HG02943 (cell line): ENCODE measurements at regions not wholly inside any gene's neighbourhood (a gene's known extent, or its start where the extent isn't known, plus 50 kb on each side); places are given as distances from the start of the nearest gene placed in this dataset.
A peak's percentile ranks its signal among the peaks of the same experiment; 100 is the strongest.

Experiments used
- ATAC-seq: cut with Tn5 transposase; IDR thresholded peaks from one replicate; pipeline ENCODE4 v1.9.1; 2021; ENCODE audit warnings: mild to moderate bottlenecking, low read depth, moderate library complexity; ENCODE audit not compliant: unreplicated experiment

GRCh38 chr7:118531566-118531965 lies 307.1 kb downstream of the ANKRD7 start:
- no peak for ATAC-seq

- no peak for ATAC-seq
These were observed 334.7 kb downstream of the ANKRD7 start for GRCh38 chr7:118559207-118559606.

DNA sequence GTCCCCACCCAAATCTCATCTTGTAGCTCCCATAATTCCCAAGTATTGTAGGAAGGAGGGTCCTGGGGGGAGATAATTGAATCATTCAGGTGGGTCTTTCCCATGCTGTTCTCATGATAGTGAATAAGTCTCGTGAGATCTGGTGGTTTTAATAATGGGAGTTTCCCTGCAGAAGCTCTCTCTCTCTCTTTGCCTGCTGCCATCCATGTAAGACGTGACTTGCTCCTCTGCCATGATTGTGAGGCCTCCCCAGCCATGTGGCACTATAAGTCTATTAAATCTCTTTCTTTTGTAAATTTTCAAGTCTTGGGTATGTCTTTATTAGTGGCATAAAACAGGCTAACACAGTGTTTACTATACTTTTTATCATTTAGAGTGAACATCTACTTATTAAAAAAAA lies 338.8 kb downstream of the ANKRD7 start:
- ATAC-seq: no peak

GRCh38 chr7:118572604-118573003 lies 348.1 kb downstream of the ANKRD7 start:
- ATAC-seq: no peak

- ATAC-seq: no peak
These were observed 348.6 kb downstream of the ANKRD7 start for GRCh38 chr7:118573085-118573484.

- no peak for ATAC-seq
These were observed 351.0 kb downstream of the ANKRD7 start for GRCh38 chr7:118575393-118575948.

GRCh38 chr7:118580743-118581382 lies 356.4 kb downstream of the ANKRD7 start:
- no peak for ATAC-seq

GRCh38 chr7:118583641-118584040 lies 359.1 kb downstream of the ANKRD7 start:
- no peak for ATAC-seq

- no peak for ATAC-seq
These were observed 361.7 kb downstream of the ANKRD7 start for GRCh38 chr7:118586248-118586647.

DNA sequence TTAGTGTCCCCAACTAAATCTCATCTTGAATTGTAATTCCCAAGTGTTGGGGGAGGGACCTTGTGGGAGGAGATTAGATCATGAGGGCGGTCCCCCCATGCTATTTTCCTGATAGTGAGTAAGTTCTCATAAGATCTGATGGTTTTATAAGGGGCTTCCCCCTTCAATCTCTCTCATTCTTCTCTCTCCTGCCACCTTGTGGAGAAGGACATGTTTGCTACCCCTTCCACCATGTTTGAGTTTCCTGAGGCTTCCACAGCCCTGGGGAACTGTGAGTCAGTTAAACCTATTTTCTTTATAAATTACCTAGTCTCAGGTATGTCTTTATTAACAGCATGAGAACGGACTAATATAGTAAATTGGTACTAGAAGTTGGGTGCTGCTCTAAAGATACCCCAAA lies 365.6 kb downstream of the ANKRD7 start:
- peak; percentile 78 for ATAC-seq

DNA sequence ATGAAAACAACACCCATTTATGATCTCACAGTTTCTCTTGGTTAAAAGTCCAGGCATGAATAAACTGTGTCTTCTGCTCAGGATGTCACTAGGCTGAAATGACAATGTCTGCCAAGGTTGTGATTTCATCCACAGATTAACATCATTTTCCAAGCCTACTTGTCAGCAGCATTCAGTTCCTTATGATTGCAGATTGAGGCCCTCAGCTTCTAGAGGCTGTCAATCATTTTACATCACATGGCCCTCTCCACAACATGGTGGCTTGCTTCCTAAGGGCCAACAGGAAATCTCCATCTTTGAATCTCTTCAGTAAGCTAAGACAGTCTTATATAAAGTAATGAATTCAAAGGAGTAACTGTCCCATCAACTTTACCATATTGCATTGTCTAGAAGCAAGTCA lies 377.6 kb downstream of the ANKRD7 start:
- ATAC-seq: no peak

- no peak for ATAC-seq
These were observed 382.1 kb downstream of the ANKRD7 start for GRCh38 chr7:118606602-118607001.

DNA sequence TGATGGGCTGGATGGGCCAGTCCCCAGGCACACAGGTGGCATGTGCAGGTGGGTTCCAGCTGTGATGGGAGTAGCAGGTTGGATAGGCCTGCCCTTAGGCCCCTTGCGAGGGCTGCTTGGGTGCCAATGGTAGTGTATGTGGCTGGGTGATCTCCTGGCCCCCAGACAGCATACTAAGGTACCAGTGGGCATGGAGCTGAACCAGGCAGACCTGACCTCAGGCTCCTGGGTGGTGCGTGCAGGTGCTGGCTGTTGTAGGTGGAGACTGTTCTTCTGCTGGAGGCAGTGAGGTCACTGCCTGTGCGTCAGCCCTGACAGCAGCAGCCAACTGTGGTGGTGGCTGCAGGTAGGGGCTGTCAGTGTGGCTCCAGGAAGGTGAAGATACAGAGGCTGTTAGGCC lies 384.7 kb downstream of the ANKRD7 start:
- ATAC-seq: no peak

- ATAC-seq: no peak
These were observed 391.2 kb downstream of the ANKRD7 start for GRCh38 chr7:118615681-118616080.

DNA sequence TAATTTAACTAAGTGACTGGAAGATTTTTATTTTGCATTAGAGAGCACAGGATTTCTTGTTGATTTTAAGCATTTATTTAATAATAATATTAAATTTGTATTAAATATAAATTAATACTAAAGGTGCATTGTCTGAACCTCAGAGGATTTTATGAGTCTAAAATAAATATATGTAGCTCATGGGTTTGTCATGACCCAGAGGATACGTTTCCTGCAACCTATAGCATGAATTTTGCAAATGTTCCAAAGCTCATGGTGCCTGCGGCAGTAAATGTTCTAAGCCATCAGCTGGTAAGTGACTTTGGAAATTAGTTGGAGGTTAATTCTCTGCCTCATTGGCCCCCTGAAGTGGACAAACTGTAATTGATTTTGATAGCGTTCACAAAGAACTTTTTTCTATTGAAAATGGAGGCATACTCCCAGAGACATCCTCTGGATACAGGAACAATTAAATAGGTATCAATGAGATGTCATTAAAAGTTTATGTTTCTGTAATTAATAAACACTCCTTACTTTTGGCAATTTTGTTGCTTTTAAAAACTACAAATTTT lies 397.4 kb downstream of the ANKRD7 start:
- no peak for ATAC-seq

GRCh38 chr7:118626739-118627138 lies 402.2 kb downstream of the ANKRD7 start:
- no peak for ATAC-seq

DNA sequence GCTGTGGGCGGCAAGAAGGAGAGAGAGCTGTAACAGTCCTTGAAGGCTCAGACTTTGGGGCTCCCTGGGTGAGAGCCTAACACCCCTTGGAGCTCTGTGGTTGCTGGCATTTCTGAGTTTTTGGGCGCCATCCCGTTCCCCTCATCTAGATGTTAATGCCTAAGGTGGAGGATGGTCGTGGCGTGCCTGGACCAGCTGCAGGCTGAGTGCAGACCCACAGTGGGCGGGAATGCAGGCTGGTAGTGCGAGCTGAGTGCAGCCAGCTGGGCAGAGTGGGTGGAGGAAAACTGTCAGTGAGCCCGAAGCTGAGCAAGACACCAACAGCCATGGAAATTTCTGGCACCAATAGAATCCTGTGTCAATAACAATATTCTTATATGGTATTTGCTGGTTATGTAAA lies 403.0 kb downstream of the ANKRD7 start:
- ATAC-seq: no peak

DNA sequence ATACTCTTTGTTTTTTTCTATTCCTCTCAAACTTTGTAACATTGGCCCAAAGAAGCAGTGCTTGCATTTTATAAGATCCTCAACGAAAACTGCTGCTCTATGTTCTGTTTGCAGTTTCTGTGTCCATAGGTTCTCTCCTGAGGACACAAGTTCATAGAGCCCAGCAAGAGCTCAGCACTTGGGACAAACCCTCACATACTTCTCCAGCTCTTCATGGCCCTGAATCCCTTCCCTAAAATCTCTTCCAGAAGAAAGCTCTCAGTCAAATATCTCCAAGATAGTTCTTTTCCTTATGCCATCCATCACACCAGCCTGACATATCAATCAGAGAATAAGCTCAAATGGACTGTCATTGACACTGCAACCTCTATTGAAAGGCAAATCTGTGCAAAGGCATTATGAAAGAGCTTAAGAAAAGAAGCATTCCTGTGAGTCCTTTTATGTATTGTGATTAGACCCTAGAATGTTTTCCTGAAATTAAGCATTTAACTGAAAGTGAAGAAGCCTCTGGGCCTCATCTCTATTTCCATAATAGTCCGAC lies 405.5 kb downstream of the ANKRD7 start:
- no peak for ATAC-seq

DNA sequence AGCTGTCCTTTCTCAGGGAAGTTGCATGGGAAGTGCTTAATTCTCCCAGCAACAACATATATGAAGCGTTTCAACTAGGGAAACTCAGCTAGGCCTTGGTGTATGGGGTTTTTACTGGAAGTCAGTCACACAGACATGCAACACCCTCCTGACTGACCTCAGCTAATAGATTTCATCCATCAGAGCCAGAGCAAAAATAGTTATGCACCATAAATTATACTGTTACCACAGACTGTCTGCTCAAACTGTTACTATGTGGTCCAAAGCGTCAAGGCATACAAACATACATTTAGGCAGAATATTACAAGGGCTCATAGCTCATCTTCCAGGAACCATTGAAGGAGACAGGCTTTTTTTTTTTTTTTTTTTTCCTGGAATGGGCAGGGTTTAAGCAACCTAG lies 417.9 kb downstream of the ANKRD7 start:
- ATAC-seq: no peak

- no peak for ATAC-seq
These were observed 419.8 kb downstream of the ANKRD7 start for GRCh38 chr7:118644346-118644745.

GRCh38 chr7:118648002-118648401 lies 423.5 kb downstream of the ANKRD7 start:
- ATAC-seq: no peak

- peak; percentile 78 for ATAC-seq
These were observed 433.0 kb downstream of the ANKRD7 start for GRCh38 chr7:118657391-118658005.
